Lung microvascular endothelial cell (primary cell): ENCODE measurements at regions not wholly inside any gene's neighbourhood (a gene's known extent, or its start where the extent isn't known, plus 50 kb on each side); places are given as distances from the start of the nearest gene placed in this dataset.
A peak's percentile ranks its signal among the peaks of the same experiment; 100 is the strongest.

Source experiments
- DNase-seq, 2 donors: peaks; one replicate each; pipeline versions ENCODE4 v3.0.0 to v3.0.0-alpha.2; 2010; ENCODE audit warnings: low read depth in 2 of 2

DNA sequence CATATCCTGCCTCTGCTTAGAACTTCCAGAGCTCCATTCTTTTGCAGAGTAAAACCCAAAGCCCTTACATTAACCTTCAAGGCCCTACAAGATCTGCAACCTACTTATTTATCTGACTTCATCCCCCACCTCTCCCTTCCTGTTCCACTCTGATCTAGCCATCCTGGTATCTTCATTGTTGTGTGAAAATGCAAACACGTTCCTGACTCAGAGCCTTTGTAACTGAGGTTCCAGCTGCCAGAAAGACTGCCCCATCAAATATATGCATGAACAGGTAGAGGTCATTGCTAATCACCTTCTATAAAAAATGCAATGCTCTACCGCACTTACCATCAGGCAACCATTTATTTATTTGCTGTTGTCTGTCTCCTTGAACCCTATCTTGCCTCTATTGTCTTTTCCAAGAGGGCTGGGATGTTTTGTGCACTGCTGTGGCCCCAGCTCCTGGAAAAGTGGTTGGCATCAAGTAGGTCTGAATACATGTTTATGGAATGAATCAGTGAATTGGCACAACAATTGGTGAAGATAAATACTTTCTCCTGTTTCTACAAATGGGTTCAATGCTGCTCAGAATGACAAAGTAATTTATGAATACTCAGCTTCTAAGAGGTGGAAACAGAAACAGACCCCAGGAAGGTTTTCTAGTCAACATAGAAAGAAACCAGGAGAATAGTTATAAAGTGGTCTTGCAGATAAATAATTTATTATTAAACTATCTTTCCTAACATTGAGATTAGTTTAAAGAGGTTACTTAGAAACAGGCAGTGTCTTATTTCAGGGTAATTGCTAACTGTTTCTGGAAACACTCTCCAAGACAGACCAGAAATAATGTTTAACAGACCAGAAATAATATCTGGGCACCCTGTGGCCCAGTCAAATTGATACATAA lies 230.6 kb upstream of the CD180 start:
- no peak for DNase-seq

DNA sequence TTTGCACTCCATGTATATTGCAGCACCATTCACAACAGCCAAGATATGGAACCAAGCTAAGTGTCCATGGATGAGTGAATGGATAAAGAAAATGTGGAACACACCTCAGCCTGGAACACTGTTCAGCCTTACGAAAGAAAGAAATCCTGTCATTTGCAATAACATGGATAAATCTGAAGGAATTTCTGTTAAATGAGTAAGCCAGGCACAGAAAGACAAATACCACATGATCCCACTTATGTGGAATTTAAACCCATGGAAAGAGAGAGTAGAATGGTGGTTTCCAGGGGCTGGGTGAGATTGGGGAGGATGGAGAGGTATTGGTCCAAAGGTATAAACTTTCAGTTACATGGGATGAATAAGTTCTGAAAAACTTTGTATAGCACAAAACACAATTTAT lies 228.9 kb upstream of the CD180 start:
- no peak for DNase-seq

DNA sequence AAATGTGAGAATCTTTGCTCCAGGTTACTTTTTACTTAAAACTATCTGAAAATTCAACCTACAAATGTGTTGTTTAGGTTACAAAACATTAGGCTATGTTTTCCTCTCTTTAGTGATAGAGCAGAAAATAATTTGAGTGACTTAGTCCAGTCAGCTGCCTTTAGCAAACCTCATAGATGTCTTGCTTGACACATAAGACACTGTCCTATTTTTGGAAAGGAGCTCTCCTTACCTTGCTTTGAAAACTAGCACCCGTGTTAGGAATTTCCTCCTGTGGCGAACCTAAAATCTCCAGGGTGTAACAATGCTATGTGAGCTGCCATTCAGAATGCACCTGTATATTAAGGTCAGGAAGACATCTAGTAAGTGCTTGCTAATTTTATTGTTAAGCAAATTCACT lies 221.2 kb upstream of the CD180 start:
- no peak for DNase-seq

DNA sequence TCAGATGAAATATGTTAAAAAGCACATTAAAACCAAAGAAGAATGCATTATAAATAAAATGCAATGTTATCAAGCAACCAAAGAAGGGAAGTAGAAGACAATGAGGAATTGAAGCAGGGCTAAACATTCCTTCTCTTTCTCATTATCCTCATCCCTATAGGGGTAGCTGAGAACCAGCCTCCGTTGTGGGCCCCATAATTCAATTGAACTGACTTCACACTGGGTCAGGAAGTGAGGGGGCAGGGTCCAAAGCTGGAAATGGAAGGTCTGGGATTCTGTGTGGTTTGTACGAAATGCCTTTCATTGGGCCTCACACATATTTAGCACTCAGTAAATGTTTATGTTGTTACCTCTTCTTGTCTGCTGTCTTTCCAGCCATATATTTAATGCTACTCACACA lies 220.4 kb upstream of the CD180 start:
- DNase-seq: no peak

DNA sequence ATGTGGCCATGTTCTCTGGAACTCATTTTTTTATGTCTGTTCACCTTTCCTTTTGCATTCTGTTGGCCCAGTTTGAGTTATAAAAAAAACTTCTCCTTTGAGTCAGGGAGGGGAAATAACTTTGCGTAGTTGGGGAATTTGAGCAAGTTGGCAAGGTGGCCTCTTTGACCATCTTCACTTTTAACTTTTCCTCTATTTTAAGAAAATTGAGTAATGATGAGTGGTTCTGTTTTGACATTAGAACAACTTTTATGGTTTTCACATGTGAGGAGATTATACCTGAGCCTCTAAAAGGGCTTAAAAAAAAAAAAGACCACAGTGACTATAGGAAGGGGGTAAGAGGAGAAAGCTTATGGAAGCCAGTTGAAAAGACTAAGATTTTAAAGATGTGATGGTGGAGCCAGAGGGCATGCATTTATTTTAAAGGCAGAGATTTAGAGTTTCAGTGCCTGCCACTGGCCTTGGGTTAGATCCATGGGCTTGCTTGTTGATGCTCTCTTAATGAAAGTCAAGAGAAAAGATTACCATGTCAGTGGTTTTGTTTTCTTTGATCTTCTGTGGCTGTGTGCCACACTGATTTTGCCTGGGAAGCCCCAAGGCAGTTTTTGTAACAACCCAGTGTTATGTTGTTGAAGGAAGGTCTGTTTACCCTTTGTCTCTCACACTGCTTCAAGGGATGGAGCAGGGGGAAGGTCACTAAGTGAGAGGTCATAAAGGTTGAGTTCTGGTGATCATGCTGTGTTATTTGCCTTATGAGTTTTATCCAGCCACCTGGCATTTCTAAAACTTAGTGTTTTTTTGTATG lies 219.7 kb upstream of the CD180 start:
- DNase-seq: no peak

DNA sequence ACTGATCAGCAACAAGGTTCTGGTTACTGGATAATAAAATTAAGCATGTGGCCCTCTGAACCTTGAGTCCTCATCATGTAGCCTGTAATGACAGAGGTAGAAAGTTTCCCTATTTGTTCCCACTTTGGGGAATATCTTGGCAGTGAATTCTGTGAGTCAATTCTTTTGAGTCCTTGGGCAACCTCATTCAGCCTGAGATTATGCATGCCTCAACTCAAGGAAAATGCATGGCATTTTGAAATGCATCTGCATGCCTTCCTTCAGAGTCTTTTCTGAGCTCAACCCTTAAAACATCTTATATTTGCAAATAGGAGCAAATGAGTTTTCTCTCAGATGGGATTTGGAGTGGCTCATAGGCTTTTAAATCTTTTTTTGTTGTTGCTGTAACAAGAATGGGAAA lies 218.1 kb upstream of the CD180 start:
- no peak for DNase-seq

DNA sequence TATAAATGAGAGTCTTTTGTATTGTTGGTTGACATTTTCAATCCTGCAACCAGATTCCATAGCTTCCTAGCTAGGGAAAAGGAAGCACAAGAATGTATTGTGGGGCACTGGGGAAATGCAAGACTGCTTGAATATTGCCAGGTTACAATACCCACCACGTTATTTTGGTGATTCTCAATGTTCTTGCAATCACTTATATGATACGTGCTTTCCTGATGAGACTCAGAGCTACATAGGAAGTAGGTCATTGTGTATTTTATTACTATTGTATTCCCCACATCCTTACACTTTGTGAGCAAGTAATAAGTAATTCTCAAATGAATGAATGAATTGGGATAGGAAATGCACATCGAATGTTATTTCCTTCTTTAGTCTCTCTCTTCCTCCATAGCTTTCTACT lies 217.1 kb upstream of the CD180 start:
- DNase-seq: peak in 1 of 2 donors; percentile 63

DNA sequence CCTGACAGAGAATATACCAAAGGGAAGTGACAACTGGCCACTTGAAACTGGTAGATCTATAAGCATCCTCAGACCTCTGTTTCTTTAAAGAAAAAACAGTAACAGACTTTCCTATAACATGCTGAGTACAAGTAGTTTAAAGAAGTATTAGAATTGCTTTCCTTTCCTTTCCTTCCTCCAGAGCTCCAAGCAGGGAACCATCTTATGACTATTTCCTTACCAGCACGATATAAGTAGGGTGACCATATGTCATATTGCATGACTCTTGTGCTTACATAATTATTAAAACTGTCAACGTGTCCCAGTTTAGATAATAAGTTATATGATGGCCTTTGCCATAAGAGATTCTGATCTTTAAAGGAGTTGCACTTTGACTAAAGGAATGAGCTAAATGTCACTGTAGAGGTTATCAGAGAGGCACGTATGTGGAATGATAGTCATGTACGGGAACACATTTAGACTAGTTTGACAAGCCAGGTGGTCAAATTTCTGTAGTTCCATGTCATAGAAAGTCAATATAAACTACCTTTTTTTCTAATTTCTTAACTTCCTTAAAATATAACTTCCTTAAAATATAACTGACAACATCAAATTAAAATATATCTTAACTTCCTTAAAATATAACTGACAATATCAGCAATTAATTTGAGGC lies 212.7 kb upstream of the CD180 start:
- no peak for DNase-seq

DNA sequence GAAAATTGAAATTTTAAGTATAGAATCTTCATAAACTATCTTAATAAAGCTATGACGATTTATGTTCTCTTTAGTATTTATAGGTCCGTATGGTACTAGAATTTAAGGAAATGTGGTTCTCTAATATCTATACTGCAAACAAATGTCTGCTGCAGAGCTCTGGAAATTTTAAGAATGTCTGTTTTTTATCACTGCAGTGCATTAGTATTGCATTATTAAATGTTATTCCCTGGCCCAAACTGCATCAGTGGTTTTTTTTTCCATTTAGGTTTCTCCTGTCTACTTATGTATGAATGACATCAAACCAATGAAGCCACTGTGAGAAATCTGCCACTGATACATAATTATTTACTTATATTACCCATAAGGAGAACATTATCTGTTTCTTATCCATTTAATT lies 211.4 kb upstream of the CD180 start:
- DNase-seq: no peak

DNA sequence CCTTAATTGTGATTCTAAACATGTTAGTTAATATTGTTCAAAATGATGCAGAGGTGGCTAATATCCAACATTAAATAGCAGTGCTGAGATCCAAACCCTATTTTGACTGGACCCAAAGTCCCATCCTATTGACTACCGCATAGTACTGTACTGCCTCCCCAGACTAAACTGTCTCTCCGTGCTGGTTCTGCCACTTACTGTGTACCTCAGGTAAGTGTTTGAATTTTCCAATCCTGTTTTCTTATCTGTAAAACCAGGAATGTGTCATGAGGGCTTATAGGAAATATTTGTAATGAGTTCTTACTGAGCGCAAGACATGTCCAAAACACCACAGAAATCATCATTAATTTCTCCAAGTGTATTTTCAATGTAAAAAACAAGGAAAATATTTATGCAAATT lies 209.2 kb upstream of the CD180 start:
- DNase-seq: no peak

DNA sequence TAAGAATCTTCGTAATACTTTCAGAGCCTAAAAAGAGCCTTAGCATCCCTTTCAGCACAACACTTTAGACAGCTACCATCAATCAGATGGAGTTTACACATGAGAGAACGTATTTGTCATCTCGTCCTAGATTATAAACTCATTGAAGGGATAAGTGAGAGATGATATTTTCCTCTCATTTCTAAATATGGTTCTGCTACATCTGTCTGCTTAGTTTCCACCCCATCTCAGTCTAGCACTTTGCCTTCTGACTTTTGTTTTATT lies 208.4 kb upstream of the CD180 start:
- peak in 1 of 2 donors; percentile 51 for DNase-seq

DNA sequence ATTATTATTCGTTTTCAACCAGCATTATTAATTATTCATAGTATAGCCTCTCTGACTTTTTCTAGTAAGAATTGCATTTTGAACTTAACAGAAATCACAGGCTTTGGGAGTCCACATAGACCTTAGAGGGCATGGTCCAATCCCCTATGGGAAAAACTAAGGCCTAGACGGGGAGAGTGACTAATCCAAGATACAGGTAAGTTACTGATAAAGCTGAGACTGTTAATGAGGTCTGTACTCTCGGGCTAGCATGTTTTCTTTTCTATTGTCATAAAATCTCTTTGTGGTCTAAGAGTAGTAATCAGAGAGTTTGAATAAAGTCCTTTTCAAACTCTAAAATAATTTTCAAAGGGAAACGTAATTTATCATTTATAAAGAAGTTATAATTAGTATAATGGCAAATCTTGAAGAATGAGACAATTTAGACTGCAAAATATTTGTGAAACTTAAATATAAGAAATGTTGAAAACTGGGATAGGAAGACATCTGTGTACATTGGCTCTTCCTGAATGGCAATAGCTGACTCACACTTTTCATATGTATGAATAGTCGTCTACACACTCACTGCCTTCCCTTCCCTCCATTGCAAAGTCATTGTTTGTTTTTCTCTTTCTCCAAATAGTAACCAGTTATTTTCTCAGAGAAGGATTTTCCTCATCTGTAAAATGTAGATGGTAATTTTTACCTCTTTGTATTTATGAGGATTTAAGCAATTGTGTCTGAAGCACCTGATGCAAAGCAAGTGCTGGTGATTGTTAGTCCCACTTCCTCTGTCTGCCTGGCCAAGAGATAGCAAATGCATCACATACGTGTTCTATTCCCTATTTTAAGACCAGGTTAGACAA lies 207.9 kb upstream of the CD180 start:
- peak; percentile 68 to 82 for DNase-seq

DNA sequence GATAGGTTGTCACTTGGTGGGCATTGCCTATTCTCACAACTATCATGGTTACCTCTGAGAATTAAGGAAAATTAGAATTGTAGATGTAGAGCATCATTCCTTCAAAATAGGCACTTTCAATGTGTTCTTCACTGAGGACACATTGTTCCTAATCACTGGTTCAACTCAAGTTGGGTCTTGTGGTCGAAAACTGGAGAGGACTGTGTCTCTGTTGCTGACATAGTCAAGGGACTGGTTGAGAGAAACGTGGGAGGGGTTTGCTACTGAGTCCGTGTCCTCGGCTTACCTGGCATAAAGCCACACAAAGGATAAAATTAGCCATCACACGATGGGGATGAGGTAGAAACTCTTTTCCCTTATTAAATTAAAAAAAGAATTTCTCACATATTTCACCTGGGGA lies 205.9 kb upstream of the CD180 start:
- no peak for DNase-seq

DNA sequence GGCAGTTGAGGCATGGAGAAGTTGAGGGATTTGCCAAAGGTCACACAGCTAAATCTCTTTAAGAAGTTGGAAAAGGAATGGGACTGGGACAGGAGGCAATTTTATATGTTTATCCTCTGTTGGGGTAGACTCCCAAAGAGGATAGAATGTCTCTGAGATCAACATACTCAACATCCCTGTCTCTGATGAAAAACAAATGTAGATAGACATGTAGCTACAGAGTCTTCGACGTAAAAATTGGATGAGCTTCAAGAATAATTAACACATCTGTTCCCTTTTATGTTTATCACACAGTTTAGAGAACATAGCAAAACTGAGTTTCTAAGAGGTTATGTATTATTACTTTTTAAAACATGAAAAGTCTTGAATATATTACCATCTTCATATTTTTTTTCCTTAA lies 204.6 kb upstream of the CD180 start:
- DNase-seq: no peak

DNA sequence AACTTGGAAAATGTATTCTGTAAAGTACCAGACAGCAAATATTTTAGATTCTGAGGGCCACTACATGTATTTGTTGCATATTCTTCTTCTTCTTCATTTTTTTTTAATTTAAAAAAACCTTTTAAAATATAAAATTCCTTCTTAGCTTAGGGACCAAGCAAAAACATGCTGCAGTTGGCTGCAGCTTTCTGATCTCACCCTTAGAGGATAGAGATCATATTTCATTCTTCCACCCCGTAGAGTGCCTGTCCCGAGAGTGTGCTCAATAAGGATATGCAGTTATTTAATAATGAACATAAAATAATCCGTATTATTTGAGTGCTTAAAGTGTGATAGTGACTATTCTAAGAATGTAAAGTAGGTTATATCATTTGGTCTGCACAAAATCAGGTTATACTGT lies 204.2 kb upstream of the CD180 start:
- DNase-seq: no peak

DNA sequence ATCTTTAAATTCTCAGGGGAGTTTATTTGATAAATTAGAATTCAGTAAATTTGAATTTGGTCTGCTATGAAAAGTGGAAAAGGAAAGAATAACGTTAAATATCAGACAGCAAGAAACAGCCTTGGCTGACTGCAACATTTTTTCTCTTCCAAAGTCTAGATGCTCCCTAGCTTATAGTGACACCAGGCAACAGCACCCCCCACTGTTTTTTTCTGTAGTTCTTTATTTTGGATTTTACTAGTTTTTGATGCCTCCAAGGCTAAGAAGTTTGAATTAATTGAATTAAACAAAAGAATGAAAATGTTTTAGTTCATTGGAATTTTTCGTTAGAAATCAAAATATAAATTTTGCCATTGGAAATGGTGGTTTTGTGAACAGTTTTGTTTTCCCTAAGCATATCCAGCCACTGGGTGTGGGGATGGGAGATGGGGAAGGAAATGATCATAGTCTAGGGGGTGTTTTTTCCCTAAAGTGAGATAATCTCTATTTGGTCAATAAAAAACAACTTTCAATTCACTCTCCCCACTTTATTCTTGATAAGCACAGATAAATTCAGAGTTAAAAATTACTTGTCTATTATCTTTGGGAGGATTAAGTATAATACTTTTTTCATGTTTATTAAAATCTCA lies 199.3 kb upstream of the CD180 start:
- DNase-seq: peak; percentile 11 to 46

DNA sequence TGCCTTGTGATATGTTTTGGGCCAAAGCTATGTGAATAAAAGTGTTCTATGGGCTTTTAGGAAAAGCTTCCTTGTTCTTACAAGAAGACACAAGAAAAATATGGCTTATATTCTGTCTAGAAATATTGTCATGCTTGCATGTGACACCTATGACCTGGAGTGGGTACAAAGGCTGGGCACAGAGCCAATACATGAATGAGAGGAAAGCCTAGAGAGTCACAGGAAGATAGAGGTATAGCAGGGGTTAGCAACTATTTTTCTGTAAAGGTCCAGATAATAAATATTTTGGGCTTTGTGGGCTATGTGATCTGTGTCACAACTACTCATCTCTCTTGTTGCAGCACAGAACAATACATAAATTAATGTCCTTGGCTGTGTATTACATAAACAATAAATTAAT lies 196.6 kb upstream of the CD180 start:
- DNase-seq: peak; percentile 76 to 90

DNA sequence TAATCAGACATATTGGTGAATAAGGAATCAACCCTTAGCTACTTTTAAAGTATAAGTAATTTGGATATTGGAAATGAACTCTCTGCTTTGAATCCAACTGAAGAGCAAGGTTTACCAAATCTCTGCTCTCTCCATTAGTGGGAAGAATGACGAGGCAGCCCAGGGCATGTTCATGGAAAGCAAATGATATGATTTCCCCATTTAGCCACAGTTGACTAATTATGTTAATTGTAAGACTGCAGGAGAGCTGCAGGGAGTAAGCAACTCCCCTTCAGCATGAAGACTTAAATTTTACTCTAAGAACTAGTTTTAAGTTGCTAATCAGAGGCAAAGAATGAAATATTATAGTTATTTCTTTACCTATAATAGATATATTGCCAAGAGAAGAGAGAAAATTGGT lies 194.3 kb upstream of the CD180 start:
- DNase-seq: no peak

DNA sequence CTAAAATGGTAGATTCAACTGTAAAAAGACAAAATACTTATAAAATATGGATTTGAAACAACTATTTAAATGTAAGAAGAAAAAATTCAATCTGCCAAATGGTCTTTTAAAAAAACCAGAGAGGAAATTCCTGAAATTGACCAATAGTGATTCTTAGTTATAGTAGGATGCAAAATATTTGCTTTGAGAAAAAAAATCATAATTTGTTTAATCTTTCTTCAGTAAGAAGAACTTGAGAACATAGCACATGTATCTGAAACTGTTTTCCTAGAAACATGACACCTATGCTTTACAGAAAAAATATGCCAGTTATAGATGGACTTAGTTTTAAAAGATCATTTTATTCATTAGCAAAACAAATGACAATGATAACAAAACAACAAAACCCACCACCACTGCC lies 186.9 kb upstream of the CD180 start:
- no peak for DNase-seq

DNA sequence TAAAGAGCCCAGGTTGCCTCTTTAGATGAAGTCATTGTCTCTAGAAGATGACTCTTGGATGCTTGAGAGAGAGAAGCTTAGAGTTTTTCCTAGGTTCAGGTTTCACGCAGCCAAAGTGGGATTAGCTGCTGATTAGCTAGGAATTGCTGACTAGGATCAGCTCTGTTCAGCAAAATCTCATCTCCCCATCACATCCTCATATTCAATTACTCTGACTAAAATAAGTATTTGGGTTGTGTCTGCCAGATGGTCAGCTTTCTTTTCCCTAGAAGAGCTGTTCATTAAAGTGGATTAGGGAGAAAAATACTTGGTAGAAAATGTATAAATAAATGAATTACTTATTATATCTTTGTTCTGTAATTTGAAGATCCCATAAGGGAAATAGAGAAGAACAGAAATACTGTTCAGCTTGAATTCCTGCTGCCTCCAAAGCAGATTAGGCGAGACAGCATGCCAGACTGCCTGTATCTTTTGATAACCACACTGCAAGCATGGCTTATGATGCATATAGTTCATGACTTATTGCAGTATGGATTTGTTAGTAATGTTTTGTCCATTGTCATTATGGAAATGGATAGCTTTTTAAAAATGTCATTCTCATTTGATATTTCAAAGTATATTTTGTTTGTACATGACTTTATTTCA lies 184.8 kb upstream of the CD180 start:
- no peak for DNase-seq

DNA sequence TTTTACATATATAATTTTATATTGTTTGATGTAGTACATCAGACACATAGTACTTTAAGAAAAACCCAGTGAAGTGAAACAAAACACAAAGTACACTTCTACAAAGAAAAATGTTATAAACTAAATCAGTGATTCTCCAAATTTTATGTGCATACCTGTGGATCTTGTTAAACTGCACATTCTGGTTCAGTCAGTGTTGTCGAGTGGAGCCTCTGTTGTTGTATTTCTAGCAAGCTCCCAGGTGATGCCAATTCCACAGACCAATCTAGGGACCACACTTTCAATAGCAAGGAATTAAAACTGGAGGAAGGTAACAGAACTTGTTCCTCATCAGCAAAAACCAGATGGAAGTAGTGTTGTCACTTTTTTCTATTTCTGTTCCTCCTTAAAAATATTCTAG lies 183.8 kb upstream of the CD180 start:
- DNase-seq: no peak
